GM18499 (cell line): ENCODE measurements at regions not wholly inside any gene's neighbourhood (a gene's known extent, or its start where the extent isn't known, plus 50 kb on each side); places are given as distances from the start of the nearest gene placed in this dataset.

ENCODE experiments used
- ATAC-seq: cut with Tn5 transposase; IDR thresholded peaks from one replicate; pipeline ENCODE4 v1.9.1; 2021; ENCODE audit warnings: moderate number of reproducible peaks; ENCODE audit not compliant: insufficient read depth, unreplicated experiment

DNA sequence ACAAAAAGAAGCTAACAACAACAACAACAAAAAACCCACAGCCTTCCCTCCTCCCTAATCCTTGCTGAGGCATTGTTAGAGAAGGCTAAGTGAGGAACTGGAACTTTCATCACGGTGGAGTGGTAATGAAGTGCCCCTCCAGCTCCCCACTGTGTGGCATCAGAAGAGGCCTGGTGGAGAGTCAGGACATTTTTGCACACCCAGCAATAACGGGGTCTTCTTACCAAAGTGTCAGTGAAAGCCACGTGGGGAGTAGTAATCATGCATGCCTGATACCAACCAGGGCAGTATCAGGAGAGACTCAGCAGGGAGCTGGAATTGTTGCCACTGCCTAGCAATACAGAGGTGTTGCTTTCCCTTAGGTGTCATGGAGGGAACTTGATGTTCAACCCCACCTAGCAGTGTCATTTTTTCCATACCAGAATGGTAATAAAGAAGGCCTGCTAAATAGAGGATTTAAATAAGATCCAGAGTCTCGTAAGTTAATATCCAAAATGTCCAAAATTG, 299.7 kb upstream of the RGS6 start:
- no peak for ATAC-seq

DNA sequence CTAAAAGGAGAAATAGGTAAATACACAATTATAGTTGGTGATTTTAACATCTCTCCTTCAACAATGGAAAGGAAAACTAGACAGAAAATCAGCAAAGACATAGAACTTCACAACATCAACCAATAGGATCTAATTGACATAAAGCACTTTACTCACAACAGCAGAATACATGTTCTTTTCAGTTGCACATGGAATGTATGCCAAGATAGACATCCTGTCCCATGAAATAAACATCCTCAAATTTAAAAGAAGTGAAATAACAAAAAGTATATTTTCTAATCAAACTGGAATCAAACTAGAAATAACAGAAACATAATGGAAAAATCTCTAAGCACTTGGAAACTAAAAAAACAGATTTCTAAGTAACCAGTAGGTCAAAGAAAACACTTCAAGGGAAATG, 296.2 kb upstream of the RGS6 start:
- ATAC-seq = no peak

DNA sequence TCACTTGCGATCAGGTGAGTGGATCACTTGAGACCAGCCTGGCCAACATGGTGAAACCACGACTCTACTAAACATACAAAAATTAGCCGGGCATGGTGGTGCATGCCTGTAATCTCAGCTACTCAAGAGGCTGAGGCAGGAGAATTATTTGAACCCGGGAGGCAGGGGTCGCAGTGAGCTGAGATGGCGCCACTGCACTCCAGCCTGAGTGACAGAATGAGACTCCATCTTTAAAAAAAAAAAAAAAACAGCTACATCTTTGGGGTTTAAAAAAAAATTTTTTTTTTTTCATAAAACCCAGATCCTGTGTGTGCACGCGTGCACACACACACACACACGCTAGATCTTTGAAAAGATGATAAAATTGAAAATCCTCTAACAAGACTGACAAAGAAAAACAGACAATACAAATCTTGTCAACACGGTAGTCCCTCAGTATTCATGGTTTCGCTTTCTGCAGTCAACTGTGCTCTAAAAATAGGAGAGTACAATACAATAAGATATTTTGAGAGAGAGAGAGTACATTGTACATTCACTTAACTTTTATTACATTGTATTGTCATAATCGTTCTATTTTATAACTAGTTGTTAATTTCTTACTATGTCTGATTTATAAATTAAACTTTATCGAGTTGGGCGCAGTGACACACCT, 295.3 kb upstream of the RGS6 start:
- ATAC-seq = no peak

DNA sequence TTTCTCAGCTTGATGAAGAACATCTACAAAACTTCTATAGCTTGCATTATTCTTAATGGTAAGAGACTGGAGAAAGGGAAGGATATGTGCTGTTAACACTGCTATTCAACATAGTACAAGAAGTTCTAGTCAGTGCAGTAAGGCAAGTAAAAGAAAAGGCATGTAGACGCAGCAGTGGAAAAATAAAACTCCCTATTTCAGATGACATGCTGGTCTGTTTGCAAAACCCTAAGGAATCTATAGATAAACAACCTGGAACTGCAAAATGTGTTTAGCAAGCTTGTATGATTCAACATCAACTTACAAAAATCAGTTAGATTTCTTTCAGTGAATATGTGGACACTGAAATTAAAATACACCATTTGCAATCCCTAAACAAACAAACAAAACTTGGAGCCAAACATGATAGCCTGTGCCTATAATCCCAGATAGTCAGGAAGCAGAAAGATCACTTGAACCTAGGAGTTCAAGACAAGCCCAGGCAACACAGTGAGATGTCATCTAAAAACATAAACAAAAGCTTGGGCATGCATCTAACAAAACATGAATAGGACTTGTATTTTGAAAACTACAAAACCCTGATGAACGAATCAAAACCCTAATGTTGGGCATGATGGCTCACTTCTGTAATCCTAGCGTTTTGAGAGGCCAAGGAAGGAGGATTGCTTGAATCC, 293.6 kb upstream of the RGS6 start:
- no peak for ATAC-seq

DNA sequence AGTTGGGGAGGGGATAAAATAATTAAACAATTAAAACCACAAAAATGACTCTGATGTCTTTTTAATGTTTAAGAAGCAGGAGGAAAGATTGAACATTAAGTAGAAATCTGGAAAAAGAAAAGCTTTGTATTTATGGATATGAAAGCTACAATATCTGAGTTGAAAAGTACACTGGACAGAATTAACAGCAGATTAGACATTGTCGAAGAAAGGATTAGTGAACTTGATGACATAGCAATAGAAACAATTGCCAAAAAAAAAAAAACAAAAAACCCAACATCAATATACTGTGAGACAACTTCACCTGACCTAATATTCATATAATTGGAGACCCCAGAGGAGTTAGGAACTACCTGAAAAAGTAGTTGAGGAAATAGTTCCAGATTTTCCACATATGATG, 289.5 kb upstream of the RGS6 start:
- no peak for ATAC-seq

DNA sequence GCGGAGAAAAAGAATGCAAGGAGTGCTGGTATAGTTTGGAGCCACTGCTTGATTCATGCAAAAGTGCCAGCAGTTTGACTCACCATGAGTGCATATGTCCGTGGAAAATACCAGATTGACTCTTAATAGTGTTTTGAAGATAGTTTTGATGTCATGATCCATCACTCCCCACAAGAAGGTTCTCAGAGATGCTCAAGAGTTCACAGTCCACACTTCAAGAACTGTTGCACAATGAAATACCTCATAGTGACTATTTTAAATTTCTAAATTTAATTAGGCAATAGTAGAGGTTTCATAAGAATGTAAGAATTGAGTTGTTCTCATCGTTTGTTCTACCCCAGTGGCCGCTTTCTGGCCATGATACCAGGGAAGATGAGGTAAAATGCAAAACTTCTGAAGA, 286.6 kb upstream of the RGS6 start:
- no peak for ATAC-seq

DNA sequence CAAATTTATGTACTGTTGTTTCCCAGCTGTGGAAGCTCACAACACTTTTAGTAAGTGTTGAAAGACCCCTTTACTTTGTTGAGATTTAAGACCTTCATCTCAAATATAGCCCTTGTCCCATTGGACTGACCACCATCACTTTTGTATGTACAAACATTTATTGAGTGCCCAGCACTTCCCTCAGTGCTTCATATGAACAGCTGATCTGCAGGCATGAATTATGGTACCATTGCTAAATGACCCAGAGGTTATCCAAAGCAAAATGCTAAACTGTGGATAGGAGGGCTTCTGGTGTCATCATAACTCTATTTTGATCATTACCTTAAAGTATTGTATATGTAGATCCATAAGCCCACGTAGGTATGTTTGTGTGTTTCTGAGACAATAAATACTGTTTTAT, 285.7 kb upstream of the RGS6 start:
- ATAC-seq = no peak

DNA sequence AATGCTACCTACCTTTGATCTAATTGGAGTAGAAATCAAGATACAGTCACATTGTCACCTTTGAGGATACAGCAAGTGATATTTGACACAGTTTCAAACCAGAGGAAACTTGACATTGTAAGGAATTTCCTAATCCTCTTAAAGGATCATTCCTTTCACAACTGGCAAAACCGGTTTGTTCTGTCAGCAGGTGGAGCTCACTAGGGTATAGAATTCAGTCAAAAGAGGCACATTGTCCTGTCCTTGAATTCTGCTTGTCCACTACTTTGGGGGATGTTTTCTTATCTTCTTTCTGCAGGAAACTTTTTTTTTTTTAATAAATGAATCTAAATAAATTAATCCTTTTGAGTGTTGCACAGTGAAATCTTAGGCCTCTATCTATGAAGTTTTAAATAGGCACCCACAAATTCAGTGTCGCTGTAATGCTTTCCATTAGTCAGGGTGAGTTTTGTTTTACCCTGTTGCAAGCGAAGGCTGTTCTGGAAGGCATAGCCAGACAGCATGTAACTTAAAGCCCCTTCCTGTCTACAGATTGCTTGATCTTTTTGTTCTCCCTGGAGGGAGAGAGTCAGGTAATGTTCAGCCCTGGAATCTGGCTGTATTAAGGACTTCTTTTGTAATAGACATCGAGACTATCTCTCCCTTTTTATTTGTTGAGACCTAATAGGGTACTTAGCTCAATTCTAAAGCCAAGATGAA, 285.0 kb upstream of the RGS6 start:
- ATAC-seq = no peak

DNA sequence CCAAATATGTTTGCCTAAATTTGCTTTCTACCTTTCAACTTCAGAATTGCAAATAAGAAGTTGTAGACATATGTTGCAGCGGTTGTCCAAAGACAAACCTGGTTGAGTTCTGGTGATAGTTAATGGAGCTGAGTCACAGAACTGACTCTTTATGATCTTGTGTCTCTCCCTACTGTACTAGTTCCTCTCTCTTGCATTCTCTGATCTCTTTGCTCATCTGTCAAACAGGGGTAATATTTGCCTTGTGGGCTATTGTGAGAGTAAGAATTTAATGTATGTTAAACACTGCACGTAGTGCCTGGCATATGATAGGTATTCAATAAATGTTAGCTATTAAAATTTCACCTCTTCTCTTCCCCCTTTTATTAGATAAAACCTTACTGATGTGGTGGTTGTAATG, 283.5 kb upstream of the RGS6 start:
- ATAC-seq = no peak

DNA sequence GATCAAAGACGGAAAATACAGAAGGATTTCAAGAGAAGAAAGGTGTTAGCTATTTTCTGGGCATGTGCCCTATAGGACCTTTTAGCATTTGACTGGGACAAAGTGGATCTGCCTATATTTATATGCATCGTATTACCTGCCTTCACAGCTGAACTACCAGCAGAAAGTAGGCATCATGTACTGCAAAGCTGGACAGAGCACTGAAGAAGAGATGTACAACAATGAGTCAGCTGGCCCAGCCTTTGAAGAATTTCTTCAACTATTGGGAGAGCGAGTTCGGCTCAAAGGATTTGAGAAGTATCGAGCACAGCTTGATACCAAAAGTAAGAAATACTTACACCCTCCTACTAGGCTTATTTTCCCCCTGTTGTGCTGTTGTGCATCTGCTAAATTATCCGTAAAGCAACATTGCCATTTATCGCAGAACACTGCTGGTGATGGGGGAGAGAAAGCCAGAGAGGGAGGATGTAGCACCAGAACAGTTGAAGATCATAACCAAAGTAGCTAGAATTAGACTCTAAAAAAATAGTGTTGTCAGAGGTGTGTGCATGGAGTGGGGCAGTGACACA, 282.0 kb upstream of the RGS6 start:
- ATAC-seq = no peak

DNA sequence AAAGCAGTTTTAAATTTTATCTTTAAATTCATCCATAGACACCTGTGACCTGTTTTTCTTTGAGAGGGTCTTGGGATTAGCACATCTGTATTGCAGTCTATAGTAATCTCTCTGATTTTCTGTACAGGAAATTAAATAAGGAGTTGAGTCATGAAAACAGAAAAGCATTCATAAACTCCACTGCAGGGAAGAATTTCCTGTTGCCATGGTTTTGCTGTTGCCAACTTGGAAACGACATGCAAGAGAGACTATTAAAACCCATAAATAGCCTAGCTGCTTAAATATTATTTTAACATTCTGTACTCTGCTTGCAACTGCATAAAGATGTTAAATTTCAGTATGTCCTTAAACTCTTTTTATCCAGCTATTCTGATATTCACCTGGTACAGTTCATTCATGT, 281.0 kb upstream of the RGS6 start:
- no peak for ATAC-seq

DNA sequence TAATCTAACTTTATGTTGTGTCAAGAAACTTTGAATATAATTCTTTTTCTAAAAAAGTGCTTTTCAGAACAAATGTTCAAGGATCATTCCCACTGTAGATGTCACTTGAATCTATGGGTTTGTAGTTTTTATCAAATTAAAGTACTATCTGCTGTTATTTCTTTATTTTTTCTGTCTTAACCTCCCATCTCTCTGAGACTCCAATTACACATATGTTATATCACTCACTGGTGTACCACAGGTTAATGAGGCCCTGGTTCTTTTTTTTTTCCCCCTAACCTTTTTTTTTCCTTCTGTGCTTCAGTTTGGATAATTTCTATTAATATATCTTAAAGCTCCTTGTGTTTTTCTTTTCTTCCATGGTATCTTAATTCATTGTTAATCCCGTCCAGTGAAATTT, 279.9 kb upstream of the RGS6 start:
- ATAC-seq = no peak

DNA sequence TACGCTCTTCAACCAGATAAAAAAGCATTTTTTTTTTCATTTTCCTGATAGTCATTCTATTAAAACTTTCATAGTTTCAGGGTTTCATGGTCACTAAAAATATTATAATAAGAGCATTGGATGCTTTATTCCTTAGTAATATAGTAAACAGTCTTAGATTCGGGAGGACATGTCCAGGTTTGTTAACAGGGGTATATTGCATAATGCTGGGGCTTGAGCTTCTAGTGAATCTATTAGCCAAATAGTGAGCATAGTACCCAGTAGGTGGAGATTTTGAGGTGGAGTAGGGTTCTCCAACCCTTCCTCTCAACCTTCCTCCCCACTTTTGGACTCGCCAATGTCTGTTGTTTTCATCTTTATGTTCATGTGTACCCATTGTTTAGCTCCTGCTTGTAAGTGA, 277.4 kb upstream of the RGS6 start:
- ATAC-seq = no peak

DNA sequence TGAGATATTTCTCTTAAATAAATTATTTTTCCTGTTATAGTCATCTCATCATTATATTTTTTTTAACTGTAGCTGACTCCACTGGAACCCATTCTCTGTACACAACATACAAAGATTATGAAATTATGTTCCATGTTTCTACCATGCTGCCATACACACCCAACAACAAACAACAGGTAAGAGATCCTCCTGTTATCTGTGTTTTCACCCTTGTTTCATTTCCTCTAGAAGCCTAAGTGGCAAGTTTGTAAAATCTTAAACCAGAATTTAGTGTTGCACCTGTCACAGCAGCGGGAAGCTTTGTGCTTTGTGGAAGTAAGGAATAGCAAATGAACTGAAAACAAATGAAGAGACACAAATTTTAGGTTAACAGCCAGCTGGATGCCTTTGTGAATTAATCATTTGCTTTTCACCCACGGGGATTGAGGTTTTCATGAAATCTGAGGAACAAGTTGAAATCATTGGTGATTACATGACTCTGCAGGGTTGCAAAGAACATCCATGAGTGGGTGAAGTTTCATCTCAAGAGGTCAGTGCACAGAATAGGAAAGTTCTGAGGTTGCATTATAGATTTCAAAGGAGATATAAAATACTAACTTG, 273.9 kb upstream of the RGS6 start:
- no peak for ATAC-seq

DNA sequence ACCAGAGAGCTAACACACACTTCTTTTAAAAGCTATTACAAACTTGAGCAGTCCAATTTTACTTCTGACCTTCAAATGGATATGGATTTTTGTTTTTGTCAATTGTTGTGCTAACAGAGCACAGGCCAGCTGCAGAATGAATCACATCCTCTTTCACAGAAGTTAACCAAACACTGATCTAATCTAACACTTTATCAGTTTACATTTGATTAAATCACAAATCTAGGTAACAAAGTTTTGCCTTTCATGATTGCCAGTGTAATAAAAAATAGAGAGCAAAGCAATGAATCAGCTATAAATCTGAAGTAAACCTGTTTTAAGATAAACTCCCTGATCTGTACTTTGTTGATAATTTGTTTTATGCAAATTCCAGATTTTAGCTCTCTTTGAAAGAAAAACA, 273.1 kb upstream of the RGS6 start:
- no peak for ATAC-seq

DNA sequence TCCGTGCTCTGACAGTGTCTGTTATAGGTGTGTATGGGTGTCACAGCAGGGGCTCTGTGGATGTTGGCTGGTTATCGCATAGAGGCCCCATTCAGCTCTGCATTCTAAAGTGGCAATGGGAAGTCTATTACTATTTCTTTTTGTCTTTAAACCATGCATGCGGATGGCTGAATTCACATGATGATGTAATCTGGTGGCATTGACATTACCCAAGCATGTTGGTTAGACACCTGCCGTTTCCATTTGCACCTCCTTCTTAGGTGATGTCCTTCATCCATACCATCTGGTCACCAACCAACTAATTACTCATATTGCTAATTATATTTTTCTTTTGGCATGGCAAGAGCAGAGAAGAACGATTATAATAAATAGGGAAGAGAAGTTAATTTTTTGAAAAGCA, 270.8 kb upstream of the RGS6 start:
- ATAC-seq = no peak

DNA sequence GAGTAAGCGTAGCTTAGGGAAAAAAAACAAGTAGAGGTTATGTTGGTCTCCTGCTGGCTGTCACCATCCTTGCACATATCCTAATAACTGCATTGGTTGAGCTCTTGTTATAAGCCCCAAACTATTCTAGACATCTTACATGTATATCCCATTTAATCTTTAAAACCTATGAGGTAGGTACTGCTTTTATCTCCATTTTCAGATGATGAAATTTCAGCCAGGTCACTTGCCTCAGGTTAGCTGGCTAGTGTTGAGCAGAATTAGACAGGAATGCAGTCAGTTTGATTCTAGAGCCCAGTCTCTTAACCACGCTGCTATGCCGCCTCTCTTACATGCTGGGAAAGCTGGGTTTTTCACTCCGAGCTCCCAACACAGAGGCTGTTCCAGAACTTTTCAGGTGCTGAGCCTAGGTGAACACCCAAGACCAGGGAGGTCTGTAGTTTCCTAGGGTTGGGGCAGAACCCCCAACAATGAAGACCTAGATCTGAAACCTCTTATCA, 269.9 kb upstream of the RGS6 start:
- ATAC-seq = no peak

DNA sequence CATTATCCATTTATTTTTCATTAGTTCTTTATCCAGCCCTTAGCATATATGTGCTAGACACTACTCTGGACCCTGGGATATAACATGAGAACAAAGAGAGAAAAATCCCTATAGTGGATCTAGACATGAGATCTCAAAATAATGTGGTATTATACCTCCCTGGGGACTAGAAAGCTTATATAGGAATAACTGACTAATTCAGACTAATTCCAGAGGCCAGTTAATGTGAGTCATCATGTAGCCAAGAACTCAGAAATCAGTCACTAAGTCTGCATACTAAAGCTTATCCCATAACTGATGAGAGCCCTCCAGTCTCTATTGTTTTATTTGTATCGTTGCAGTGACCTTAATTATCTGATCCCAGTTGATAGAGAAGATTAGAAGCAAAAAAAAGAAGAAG, 267.1 kb upstream of the RGS6 start:
- no peak for ATAC-seq

DNA sequence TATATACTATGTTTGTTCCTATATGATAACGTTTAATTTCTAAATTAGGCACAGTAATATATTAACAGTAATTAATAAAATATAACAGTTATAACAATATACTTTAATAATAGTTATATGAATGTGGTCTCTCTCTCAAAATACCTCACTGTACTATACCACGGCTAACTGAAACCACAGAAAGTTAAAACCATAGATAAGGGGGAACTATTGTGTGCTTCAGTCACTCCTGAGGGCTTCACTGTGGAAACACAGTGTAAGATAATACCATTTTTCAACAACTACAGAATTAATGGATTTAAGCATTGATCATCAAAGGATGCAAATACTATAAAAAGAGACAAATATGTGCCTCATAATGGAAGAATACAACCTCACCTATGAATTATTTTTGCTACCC, 266.4 kb upstream of the RGS6 start:
- no peak for ATAC-seq

DNA sequence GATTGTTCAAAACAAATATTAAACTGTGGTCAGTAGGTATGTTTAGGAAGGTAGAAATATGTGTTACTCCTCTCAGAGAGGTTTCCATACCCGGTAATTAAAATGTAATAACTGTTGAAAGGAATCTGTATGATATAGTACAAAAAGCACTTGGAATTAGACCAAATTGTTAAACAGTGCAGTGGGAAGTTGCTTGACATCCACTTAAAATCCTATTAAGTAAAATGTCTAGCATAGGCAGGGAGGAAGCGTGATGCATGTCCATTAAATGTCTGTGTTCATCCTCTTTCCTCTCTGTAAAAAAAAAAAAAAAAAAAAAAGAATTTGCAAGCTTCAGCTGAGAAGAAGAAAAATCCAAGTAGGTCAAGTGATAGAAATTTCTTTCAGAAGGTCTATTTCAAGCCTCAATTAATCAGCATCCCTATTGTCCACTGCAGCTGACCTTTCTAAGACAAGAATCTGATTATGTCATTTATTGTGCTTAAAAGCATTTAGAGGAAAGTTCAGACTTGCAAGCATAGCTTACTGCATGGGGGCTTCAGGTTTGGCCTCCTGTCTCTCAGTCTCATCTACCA, 265.6 kb upstream of the RGS6 start:
- ATAC-seq = no peak
